B cell (primary cell): ENCODE measurements at regions not wholly inside any gene's neighbourhood (a gene's known extent, or its start where the extent isn't known, plus 50 kb on each side); places are given as distances from the start of the nearest gene placed in this dataset.

Experiments
- EZH2 ChIP-seq: IDR thresholded peaks from 2 replicates; pipeline ENCODE4 v1.6.1; 2012; ENCODE audit warnings: borderline replicate concordance, low read depth, mild to moderate bottlenecking, moderate library complexity, low read length; ENCODE audit not compliant: insufficient read depth, poor library complexity, severe bottlenecking
- TF ChIP-seq, protein P1 (sequence below): fragments of 200-600 bp; IDR thresholded peaks from one replicate; pipeline ENCODE4 v1.8.0; 2022; ENCODE audit warnings: antibody characterized with exemption, mild to moderate bottlenecking

DNA sequence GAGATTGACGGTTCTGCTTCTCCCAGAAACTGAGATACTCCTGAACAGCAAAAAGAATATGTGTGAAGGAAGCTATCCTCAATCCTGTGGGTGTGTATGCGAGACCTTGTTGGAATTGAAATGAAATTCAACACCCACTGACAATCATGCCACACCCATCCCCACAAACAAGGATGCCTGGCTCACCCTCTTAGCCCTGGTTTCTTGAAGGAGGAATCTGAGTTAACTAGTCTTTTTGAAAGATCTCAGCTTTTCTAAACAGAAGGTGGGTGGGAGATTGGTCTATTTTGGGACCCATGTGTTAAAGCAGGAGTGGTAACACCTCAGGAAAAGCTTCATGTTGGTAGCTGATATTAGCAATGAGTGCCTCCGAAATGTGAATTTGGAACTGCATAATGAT, 1244.5 kb downstream of the CDH11 start:
- TF ChIP-seq, protein P1, sequence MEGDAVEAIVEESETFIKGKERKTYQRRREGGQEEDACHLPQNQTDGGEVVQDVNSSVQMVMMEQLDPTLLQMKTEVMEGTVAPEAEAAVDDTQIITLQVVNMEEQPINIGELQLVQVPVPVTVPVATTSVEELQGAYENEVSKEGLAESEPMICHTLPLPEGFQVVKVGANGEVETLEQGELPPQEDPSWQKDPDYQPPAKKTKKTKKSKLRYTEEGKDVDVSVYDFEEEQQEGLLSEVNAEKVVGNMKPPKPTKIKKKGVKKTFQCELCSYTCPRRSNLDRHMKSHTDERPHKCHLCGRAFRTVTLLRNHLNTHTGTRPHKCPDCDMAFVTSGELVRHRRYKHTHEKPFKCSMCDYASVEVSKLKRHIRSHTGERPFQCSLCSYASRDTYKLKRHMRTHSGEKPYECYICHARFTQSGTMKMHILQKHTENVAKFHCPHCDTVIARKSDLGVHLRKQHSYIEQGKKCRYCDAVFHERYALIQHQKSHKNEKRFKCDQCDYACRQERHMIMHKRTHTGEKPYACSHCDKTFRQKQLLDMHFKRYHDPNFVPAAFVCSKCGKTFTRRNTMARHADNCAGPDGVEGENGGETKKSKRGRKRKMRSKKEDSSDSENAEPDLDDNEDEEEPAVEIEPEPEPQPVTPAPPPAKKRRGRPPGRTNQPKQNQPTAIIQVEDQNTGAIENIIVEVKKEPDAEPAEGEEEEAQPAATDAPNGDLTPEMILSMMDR: no peak
- no peak for TF ChIP-seq EZH2
